ENCODE measurements at regions not wholly inside any gene's neighbourhood (a gene's known extent, or its start where the extent isn't known, plus 50 kb on each side); places are given as distances from the start of the nearest gene placed in this dataset.
A peak's percentile ranks its signal among the peaks of the same experiment; 100 is the strongest.

GRCh38 chr1:99173282-99173681 lies 91.0 kb upstream of the PLPPR4 start:
- no peaks in the 10 kb centered on the region for H3K9me3 ChIP-seq
- no peak for TF ChIP-seq CTCF (IDR thresholded peaks at IDR 0.05)
- no peak for DNase-seq
- no peak overlapping the region for H3K27ac ChIP-seq
- no peak for FAIRE-seq
- WGBS, 2 donors = 44 to 54% methylated on average over 3 of the region's 3 CpGs
- H3K4me1 ChIP-seq = peaks cover 0 to 11% (median 4%) of the 10 kb centered on the region in 3 donors
- H3K27me3 ChIP-seq = no peaks in the 10 kb centered on the region
- intact Hi-C loops (cut with DNase I) = loop anchor here in 1 of 3 donors (10.0 kb wide), 2 partner anchors 302 to 522 kb away; no protein-coding TSS in a partner anchor
- H3K36me3 ChIP-seq = no peaks in the 10 kb centered on the region
- H3K4me3 ChIP-seq = no peak overlapping the region
- no peak for ATAC-seq

GRCh38 chr1:99173900-99174299 lies 90.4 kb upstream of the PLPPR4 start:
- no peak overlapping the region for H3K27ac ChIP-seq
- H3K4me1 ChIP-seq = peaks cover 0 to 11% (median 4%) of the 10 kb centered on the region in 3 donors
- 64 to 68% methylated on average over 7 of the region's 7 CpGs for WGBS, 2 donors
- H3K9me3 ChIP-seq = no peaks in the 10 kb centered on the region
- no peaks in the 10 kb centered on the region for H3K27me3 ChIP-seq
- FAIRE-seq = no peak
- intact Hi-C loops (cut with DNase I) = loop anchor here in 1 of 3 donors (10.0 kb wide), 2 partner anchors 301 to 521 kb away; no protein-coding TSS in a partner anchor
- no peaks in the 10 kb centered on the region for H3K36me3 ChIP-seq
- ATAC-seq = peak in 1 of 4 donors; percentile 58
- DNase-seq = no peak
- no peak overlapping the region for H3K4me3 ChIP-seq
- TF ChIP-seq CTCF (IDR thresholded peaks at IDR 0.05) = no peak

GRCh38 chr1:99176753-99177152 lies 87.5 kb upstream of the PLPPR4 start:
- Histone ChIP-seq H3K9me3 (no peaks in the 10 kb centered on the region), H3K4me3 (no peak overlapping the region), H3K4me1 (peaks cover 0 to 8% (median 4%) of the 10 kb centered on the region in 3 donors), H3K27ac (no peak overlapping the region), H3K36me3 (no peaks in the 10 kb centered on the region), H3K27me3 (no peaks in the 10 kb centered on the region)
- intact Hi-C loops (cut with DNase I) = loop anchor here in 1 of 3 donors (10.0 kb wide), 2 partner anchors 298 to 518 kb away; no protein-coding TSS in a partner anchor
- no peak for TF ChIP-seq CTCF (IDR thresholded peaks at IDR 0.05)
- DNase-seq (no peak), FAIRE-seq (no peak), ATAC-seq (no peak)
- 51 to 64% methylated on average over 1 of the region's 1 CpG for WGBS, 2 donors

GRCh38 chr1:99177465-99177864 lies 86.8 kb upstream of the PLPPR4 start:
- Histone ChIP-seq H3K9me3 (no peaks in the 10 kb centered on the region), H3K27ac (no peak overlapping the region), H3K36me3 (no peaks in the 10 kb centered on the region), H3K4me3 (no peak overlapping the region), H3K27me3 (no peaks in the 10 kb centered on the region), H3K4me1 (peaks cover 0 to 5% (median 4%) of the 10 kb centered on the region in 3 donors)
- DNase-seq (no peak), FAIRE-seq (no peak), ATAC-seq (no peak)
- no peak for TF ChIP-seq CTCF (IDR thresholded peaks at IDR 0.05)
- intact Hi-C loops (cut with DNase I) = loop anchor here in 1 of 3 donors (10.0 kb wide), 2 partner anchors 297 to 517 kb away; no protein-coding TSS in a partner anchor
- WGBS, 2 donors = 18 to 19% methylated on average over 1 of the region's 1 CpG

- TF ChIP-seq CTCF (IDR thresholded peaks at IDR 0.05) = peak; percentile 48 to 75 (median 64)
- no peaks in the 10 kb centered on the region for H3K36me3 ChIP-seq
- H3K4me3 ChIP-seq = no peak overlapping the region
- H3K9me3 ChIP-seq = no peaks in the 10 kb centered on the region
- no peak overlapping the region for H3K27ac ChIP-seq
- FAIRE-seq (no peak), DNase-seq (peak in 5 of 6 donors; percentile 61 to 81 (median 68)), ATAC-seq (peak; percentile 96 to 99 (median 98))
- 3% methylated on average over 3 of the region's 3 CpGs for WGBS, 2 donors
- no peaks in the 10 kb centered on the region for H3K4me1 ChIP-seq
- intact Hi-C loops (cut with DNase I) = loop anchor here in 2 of 3 donors (10.0 kb wide), 3 partner anchors 304 to 534 kb away; no protein-coding TSS in a partner anchor
- H3K27me3 ChIP-seq = no peaks in the 10 kb centered on the region
These were observed 83.9 kb upstream of the PLPPR4 start for GRCh38 chr1:99180343-99180808.

Measured in pancreas (tissue), 10 donors.